PC-3 (cell line): ENCODE measurements at regions not wholly inside any gene's neighbourhood (a gene's known extent, or its start where the extent isn't known, plus 50 kb on each side); places are given as distances from the start of the nearest gene placed in this dataset.

Source experiments
- EZH2 ChIP-seq: fragments of 300-600 bp; sonication (generic); IDR thresholded peaks from one replicate; pipeline ENCODE4 v1.6.1; 2017; ENCODE audit warnings: antibody characterized with exemption, mild to moderate bottlenecking, low read length; ENCODE audit not compliant: unreplicated experiment
- TF ChIP-seq, protein P1 (sequence below): fragments of 300-600 bp; sonication (generic); conservative IDR thresholded peaks from 2 replicates; pipeline ENCODE4 v1.5.1; 2017; ENCODE audit warnings: antibody characterized with exemption, low read depth, mild to moderate bottlenecking, low read length

DNA sequence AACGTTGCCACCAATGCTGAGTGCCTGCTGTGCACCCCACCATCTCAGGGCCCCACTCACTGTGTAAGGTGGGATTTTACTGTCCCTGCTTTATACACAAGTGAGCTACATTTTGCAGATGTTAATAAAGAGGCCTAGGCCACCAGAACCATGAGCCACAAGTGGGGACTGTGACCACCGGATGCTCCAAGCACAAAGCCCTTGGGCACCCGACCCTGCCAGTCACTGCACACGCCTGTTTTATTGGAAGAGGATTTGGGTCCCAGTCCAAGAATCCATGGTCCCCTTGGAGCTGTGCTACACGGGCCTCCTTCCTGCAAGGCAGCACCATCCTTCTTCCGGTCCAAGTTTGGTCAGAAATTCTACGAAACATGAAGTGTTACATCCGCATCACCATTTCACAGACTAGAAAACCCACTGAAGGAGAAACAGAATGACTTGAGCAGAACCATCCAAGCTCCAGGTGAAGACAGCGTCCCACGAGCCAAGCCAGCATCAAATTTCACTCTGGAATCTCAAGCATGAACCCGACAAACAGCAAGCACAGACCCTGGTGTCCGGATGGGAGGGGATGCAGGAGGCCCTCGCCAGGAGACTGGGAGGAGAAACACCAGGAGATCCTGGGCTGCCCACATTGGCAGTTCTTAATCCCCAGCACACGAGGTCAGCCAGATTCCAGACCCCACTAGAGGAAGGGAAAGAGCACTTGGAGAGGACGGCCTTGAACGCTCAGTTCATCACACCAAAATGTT, 226.9 kb downstream of the DLL1 start:
- TF ChIP-seq EZH2 = no peak
- TF ChIP-seq, protein P1, sequence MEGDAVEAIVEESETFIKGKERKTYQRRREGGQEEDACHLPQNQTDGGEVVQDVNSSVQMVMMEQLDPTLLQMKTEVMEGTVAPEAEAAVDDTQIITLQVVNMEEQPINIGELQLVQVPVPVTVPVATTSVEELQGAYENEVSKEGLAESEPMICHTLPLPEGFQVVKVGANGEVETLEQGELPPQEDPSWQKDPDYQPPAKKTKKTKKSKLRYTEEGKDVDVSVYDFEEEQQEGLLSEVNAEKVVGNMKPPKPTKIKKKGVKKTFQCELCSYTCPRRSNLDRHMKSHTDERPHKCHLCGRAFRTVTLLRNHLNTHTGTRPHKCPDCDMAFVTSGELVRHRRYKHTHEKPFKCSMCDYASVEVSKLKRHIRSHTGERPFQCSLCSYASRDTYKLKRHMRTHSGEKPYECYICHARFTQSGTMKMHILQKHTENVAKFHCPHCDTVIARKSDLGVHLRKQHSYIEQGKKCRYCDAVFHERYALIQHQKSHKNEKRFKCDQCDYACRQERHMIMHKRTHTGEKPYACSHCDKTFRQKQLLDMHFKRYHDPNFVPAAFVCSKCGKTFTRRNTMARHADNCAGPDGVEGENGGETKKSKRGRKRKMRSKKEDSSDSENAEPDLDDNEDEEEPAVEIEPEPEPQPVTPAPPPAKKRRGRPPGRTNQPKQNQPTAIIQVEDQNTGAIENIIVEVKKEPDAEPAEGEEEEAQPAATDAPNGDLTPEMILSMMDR = no peak
